GM06990 (cell line): ENCODE measurements at regions not wholly inside any gene's neighbourhood (a gene's known extent, or its start where the extent isn't known, plus 50 kb on each side); places are given as distances from the start of the nearest gene placed in this dataset.
A peak's percentile ranks its signal among the peaks of the same experiment; 100 is the strongest.

ENCODE experiments used
- DNase-seq: peaks from one replicate; pipeline ENCODE4 v3.0.0-alpha.2; 2011; ENCODE audit not compliant: insufficient read length; ENCODE audit errors: extremely low read depth
- H3K27me3 ChIP-seq: replicated peaks from 2 replicates; pipeline ENCODE4 v1.6.0; 2011; ENCODE audit warnings: low read length; ENCODE audit not compliant: control insufficient read depth, insufficient read depth
- H3K36me3 ChIP-seq: 2 replicates; pipeline ENCODE4 v1.5.1; 2011; ENCODE audit warnings: low read length; ENCODE audit not compliant: control insufficient read depth, insufficient read depth
- H3K4me3 ChIP-seq: replicated peaks from 2 replicates; pipeline ENCODE4 v1.5.1; 2011; ENCODE audit warnings: low read depth, mild to moderate bottlenecking, control low read depth, low read length
- CTCF ChIP-seq: IDR thresholded peaks from 2 replicates; pipeline ENCODE4 v1.5.1; 2011; ENCODE audit warnings: low read length, control low read depth, mild to moderate bottlenecking, inconsistent platforms; ENCODE audit not compliant: insufficient read depth, poor library complexity, severe bottlenecking

GRCh38 chr18:78868330-78869316 lies 111.0 kb upstream of the SALL3 start:
- no peak for TF ChIP-seq CTCF
- no peak overlapping the region for H3K4me3 ChIP-seq
- no peak for DNase-seq
- no peaks in the 10 kb centered on the region for H3K27me3 ChIP-seq
- no peaks in the 10 kb centered on the region for H3K36me3 ChIP-seq

- Histone ChIP-seq H3K4me3 (no peak overlapping the region), H3K36me3 (no peaks in the 10 kb centered on the region), H3K27me3 (no peaks in the 10 kb centered on the region)
- no peak for TF ChIP-seq CTCF
- no peak for DNase-seq
Measured at GRCh38 chr18:78871618-78872017, 108.0 kb upstream of the SALL3 start.

- Histone ChIP-seq H3K4me3 (no peak overlapping the region), H3K27me3 (no peaks in the 10 kb centered on the region), H3K36me3 (no peaks in the 10 kb centered on the region)
- no peak for DNase-seq
- no peak for TF ChIP-seq CTCF
Measured at GRCh38 chr18:78873926-78874500, 105.6 kb upstream of the SALL3 start.

GRCh38 chr18:78875016-78875777 lies 104.4 kb upstream of the SALL3 start:
- no peak overlapping the region for H3K4me3 ChIP-seq
- H3K36me3 ChIP-seq, result no peaks in the 10 kb centered on the region
- DNase-seq, result no peak
- TF ChIP-seq CTCF, result peak; percentile 38
- H3K27me3 ChIP-seq, result no peaks in the 10 kb centered on the region

- H3K4me3 ChIP-seq, result no peak overlapping the region
- H3K36me3 ChIP-seq, result no peaks in the 10 kb centered on the region
- DNase-seq, result no peak
- no peak for TF ChIP-seq CTCF
- H3K27me3 ChIP-seq, result no peaks in the 10 kb centered on the region
Measured at GRCh38 chr18:78875778-78876650, 103.6 kb upstream of the SALL3 start.
